DOHH2 (cell line): ENCODE measurements at regions not wholly inside any gene's neighbourhood (a gene's known extent, or its start where the extent isn't known, plus 50 kb on each side); places are given as distances from the start of the nearest gene placed in this dataset.

Experiments
- CTCF ChIP-seq: fragments of 200-600 bp; sonication (generic); IDR thresholded peaks from one replicate; pipeline ENCODE4 v1.5.1; 2014; ENCODE audit warnings: antibody characterized with exemption, mild to moderate bottlenecking, low read depth, low read length; ENCODE audit not compliant: poor library complexity, severe bottlenecking
- EZH2phosphoT487 ChIP-seq: fragments of 200-600 bp; sonication (generic); IDR thresholded peaks from 2 replicates; pipeline ENCODE4 v1.6.1; 2017; ENCODE audit warnings: borderline replicate concordance, mild to moderate bottlenecking, antibody characterized with exemption, low read length, moderate library complexity, mixed read lengths

GRCh38 chr13:47719164-47719563, 281.9 kb downstream of the SUCLA2 start:
- no peak for TF ChIP-seq CTCF
- no peak for TF ChIP-seq EZH2phosphoT487
